ENCODE measurements at regions not wholly inside any gene's neighbourhood (a gene's known extent, or its start where the extent isn't known, plus 50 kb on each side); places are given as distances from the start of the nearest gene placed in this dataset.

GRCh38 chr9:1514776-1515363, 464.7 kb downstream of the DMRT2 start:
- TF ChIP-seq, protein P1, sequence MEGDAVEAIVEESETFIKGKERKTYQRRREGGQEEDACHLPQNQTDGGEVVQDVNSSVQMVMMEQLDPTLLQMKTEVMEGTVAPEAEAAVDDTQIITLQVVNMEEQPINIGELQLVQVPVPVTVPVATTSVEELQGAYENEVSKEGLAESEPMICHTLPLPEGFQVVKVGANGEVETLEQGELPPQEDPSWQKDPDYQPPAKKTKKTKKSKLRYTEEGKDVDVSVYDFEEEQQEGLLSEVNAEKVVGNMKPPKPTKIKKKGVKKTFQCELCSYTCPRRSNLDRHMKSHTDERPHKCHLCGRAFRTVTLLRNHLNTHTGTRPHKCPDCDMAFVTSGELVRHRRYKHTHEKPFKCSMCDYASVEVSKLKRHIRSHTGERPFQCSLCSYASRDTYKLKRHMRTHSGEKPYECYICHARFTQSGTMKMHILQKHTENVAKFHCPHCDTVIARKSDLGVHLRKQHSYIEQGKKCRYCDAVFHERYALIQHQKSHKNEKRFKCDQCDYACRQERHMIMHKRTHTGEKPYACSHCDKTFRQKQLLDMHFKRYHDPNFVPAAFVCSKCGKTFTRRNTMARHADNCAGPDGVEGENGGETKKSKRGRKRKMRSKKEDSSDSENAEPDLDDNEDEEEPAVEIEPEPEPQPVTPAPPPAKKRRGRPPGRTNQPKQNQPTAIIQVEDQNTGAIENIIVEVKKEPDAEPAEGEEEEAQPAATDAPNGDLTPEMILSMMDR (IDR thresholded peaks at IDR 0.05; ENCODE audit: control insufficient read depth, extremely low read depth, insufficient read depth), result no peak
- no peak for DNase-seq (ENCODE audit: low read depth)
- no peak overlapping the region for H3K4me3 ChIP-seq (ENCODE audit: low read depth, low read length)

- DNase-seq (ENCODE audit: low read depth), result no peak
- TF ChIP-seq, protein P1 (IDR thresholded peaks at IDR 0.05; ENCODE audit: control insufficient read depth, extremely low read depth, insufficient read depth), result no peak
- no peak overlapping the region for H3K4me3 ChIP-seq (ENCODE audit: low read depth, low read length)
Measured at GRCh38 chr9:1515557-1515956, 465.4 kb downstream of the DMRT2 start.

- TF ChIP-seq, protein P1 (IDR thresholded peaks at IDR 0.05; ENCODE audit: control insufficient read depth, extremely low read depth, insufficient read depth), result no peak
- no peak overlapping the region for H3K4me3 ChIP-seq (ENCODE audit: low read depth, low read length)
- DNase-seq (ENCODE audit: low read depth), result no peak
Measured at GRCh38 chr9:1521547-1521946, 471.4 kb downstream of the DMRT2 start.

DNA sequence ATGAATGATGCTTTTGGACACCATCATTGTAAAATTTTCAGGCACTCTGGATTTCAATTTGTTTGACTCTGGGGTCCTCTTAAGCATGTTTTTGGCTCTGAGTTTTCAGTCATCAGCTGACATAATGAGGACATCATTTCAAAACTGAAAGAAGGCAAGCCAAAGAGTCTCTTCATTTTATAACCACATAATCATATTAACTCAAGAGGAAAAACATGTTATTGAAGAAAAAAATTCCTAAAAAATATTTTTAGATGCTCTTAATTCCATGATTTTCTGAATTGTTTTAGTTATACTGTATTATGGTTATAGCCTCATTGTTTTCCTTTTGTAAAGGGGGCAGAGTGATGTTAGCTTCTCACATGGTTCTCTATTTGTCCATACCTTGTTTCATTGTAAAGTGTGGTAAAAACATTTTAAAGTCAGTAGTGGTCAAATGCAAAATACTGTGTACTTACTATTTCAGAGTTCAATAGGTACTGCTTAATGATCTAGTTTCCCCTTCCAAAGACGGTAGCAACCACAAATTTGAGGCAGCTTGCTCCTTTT, 472.1 kb downstream of the DMRT2 start:
- no peak for DNase-seq (ENCODE audit: low read depth)
- no peak overlapping the region for H3K4me3 ChIP-seq (ENCODE audit: low read depth, low read length)
- TF ChIP-seq, protein P1 (IDR thresholded peaks at IDR 0.05; ENCODE audit: control insufficient read depth, extremely low read depth, insufficient read depth), result no peak

DNA sequence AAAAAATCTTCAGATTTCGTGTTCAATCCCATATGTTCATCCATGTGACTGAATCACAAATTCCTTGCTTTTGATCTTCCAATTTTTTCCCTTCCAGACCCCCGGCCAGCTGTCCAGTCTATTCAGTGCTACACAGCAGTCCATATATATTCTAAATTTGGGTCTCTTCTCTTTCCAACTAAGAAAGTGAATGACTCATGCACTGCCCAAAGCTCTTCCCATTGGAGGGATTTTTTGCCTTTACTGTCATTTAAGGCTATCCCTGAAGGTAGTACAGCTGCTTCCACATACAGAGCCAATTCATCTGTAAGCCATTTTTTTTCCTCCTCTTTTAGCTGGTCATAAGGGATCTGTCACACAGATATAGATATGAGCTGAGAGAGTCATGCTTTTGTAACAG, 478.3 kb downstream of the DMRT2 start:
- DNase-seq (ENCODE audit: low read depth), result no peak
- H3K4me3 ChIP-seq (ENCODE audit: low read depth, low read length), result no peak overlapping the region
- TF ChIP-seq, protein P1 (IDR thresholded peaks at IDR 0.05; ENCODE audit: control insufficient read depth, extremely low read depth, insufficient read depth), result no peak

DNA sequence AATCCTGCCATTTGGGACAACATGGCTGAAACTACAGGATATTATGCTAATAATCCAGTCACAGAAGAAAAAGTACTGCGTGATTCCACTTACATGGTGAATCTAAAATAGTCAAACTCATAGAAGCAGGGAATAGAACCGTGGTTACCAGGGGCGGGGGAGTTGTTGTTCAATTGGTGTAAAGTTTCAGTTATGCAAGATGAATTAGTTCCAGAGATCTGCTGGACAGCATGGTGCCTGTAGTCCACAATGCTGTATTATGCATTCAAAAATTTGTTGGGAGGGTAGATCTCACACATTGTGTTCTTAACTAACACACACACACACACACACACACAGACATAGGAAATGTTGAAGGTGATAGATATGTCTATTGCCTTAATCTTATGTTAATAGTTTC, 480.5 kb downstream of the DMRT2 start:
- TF ChIP-seq, protein P1 (IDR thresholded peaks at IDR 0.05; ENCODE audit: control insufficient read depth, extremely low read depth, insufficient read depth), result no peak
- DNase-seq (ENCODE audit: low read depth), result no peak
- H3K4me3 ChIP-seq (ENCODE audit: low read depth, low read length), result no peak overlapping the region

- DNase-seq (ENCODE audit: low read depth), result no peak
- TF ChIP-seq, protein P1 (IDR thresholded peaks at IDR 0.05; ENCODE audit: control insufficient read depth, extremely low read depth, insufficient read depth), result no peak
- no peak overlapping the region for H3K4me3 ChIP-seq (ENCODE audit: low read depth, low read length)
Measured at GRCh38 chr9:1531424-1531823, 481.3 kb downstream of the DMRT2 start.
